HG03469 (cell line): ENCODE measurements at regions not wholly inside any gene's neighbourhood (a gene's known extent, or its start where the extent isn't known, plus 50 kb on each side); places are given as distances from the start of the nearest gene placed in this dataset.
"Not testable (repeated sequence)": the region's sequence is repeated elsewhere in the genome, so short reads cannot be mapped to it uniquely, and the experiment has no call there.

ENCODE experiments used
- ATAC-seq: cut with Tn5 transposase; IDR thresholded peaks from one replicate; pipeline ENCODE4 v1.9.1; 2021; ENCODE audit warnings: mild to moderate bottlenecking, moderate library complexity, moderate number of reproducible peaks; ENCODE audit not compliant: unreplicated experiment

GRCh38 chr12:114858388-114859146 is 174.6 kb upstream of the TBX3 start:
- no peak for ATAC-seq

GRCh38 chr12:114855678-114856077 is 171.7 kb upstream of the TBX3 start:
- ATAC-seq, result no peak

GRCh38 chr12:114852976-114853529 is 169.1 kb upstream of the TBX3 start:
- ATAC-seq, result no peak

- no peak for ATAC-seq
Measured at GRCh38 chr12:114851981-114852380, 168.0 kb upstream of the TBX3 start.

GRCh38 chr12:114850661-114851275 is 166.8 kb upstream of the TBX3 start:
- no peak for ATAC-seq

GRCh38 chr12:114848666-114849065 is 164.7 kb upstream of the TBX3 start:
- ATAC-seq, result no peak

GRCh38 chr12:114847441-114848035 is 163.6 kb upstream of the TBX3 start:
- ATAC-seq, result no peak

GRCh38 chr12:114846771-114847170 is 162.8 kb upstream of the TBX3 start:
- no peak for ATAC-seq

- ATAC-seq, result no peak
Measured at GRCh38 chr12:114841557-114842251, 157.7 kb upstream of the TBX3 start.

GRCh38 chr12:114838480-114838879 is 154.5 kb upstream of the TBX3 start:
- ATAC-seq, result no peak

GRCh38 chr12:114836609-114837008 is 152.6 kb upstream of the TBX3 start:
- ATAC-seq, result no peak

- no peak for ATAC-seq
Measured at GRCh38 chr12:114835031-114835430, 151.1 kb upstream of the TBX3 start.

- no peak for ATAC-seq
Measured at GRCh38 chr12:114834621-114835020, 150.6 kb upstream of the TBX3 start.

GRCh38 chr12:114829833-114830232 is 145.9 kb upstream of the TBX3 start:
- ATAC-seq, result no peak

GRCh38 chr12:114829244-114829643 is 145.3 kb upstream of the TBX3 start:
- ATAC-seq, result not testable (repeated sequence)

GRCh38 chr12:114827461-114827860 is 143.5 kb upstream of the TBX3 start:
- ATAC-seq, result no peak

GRCh38 chr12:114826244-114826643 is 142.3 kb upstream of the TBX3 start:
- no peak for ATAC-seq

- ATAC-seq, result no peak
Measured at GRCh38 chr12:114823724-114824123, 139.7 kb upstream of the TBX3 start.

- ATAC-seq, result no peak
Measured at GRCh38 chr12:114821570-114821969, 137.6 kb upstream of the TBX3 start.

- ATAC-seq, result no peak
Measured at GRCh38 chr12:114820796-114821195, 136.8 kb upstream of the TBX3 start.
